ENCODE measurements at regions not wholly inside any gene's neighbourhood (a gene's known extent, or its start where the extent isn't known, plus 50 kb on each side); places are given as distances from the start of the nearest gene placed in this dataset.

GRCh38 chr9:107694390-107694789, 204.8 kb upstream of the KLF4 start:
- no peaks in the 10 kb centered on the region for H4K20me1 ChIP-seq (replicated peaks; ENCODE audit: control insufficient read depth, extremely low read depth, insufficient read depth, low read length)
- peaks cover 3 to 6% of the 10 kb centered on the region in 2 experiments for H3K27me3 ChIP-seq (ENCODE audit: control insufficient read depth in 2 of 2, insufficient read depth in 2 of 2, low read length in 2 of 2)
- H3K4me2 ChIP-seq (ENCODE audit: insufficient read depth, low read length), result no peak overlapping the region
- no peak for TF ChIP-seq POLR2AphosphoS5 (IDR thresholded peaks at IDR 0.05; ENCODE audit: insufficient read depth, low read depth, low read length)
- no peak for TF ChIP-seq CTCF (IDR thresholded peaks at IDR 0.05; ENCODE audit: extremely low read depth in 1 of 2, insufficient read depth in 1 of 2, low read depth in 1 of 2, low read length in 2 of 2)
- no peak for TF ChIP-seq FOS (IDR thresholded peaks at IDR 0.05; ENCODE audit: borderline replicate concordance, insufficient read depth, low read length)
- no peak for TF ChIP-seq MYC (IDR thresholded peaks at IDR 0.05; ENCODE audit: low read depth, low read length)
- no peak for TF ChIP-seq MAX (IDR thresholded peaks at IDR 0.05; ENCODE audit: insufficient read depth, insufficient read length)
- TF ChIP-seq EZH2 (IDR thresholded peaks at IDR 0.05; ENCODE audit: borderline replicate concordance, low read depth, low read length, severe bottlenecking), result no peak
- no peak for TF ChIP-seq JUN (IDR thresholded peaks at IDR 0.05; ENCODE audit: borderline replicate concordance, insufficient read depth, insufficient read length, low read depth)
- no peak for TF ChIP-seq POLR2A (IDR thresholded peaks at IDR 0.05; ENCODE audit: low read depth, low read length)
- no peak for TF ChIP-seq GATA2 (IDR thresholded peaks at IDR 0.05; ENCODE audit: insufficient read depth, insufficient read length, low read depth, low read length)
- ChIA-PET POLR2A (no interaction called here), CTCF (no interaction called here)
- FAIRE-seq (no peak), DNase-seq (ENCODE audit: low read depth, low spot score) (no peak)
- no peaks in the 10 kb centered on the region for H3K9me3 ChIP-seq (replicated peaks; ENCODE audit: control insufficient read depth, insufficient read depth, low read length)
- no peak overlapping the region for H2AFZ ChIP-seq (ENCODE audit: low read depth, low read length)
- H3K36me3 ChIP-seq (ENCODE audit: control insufficient read depth in 2 of 2, extremely low read depth in 1 of 2, insufficient read depth in 2 of 2, low read length in 2 of 2), result no peaks in the 10 kb centered on the region
- intact Hi-C loops (cut with micrococcal nuclease), result no loop called here
- dilution Hi-C loops (cut with MboI; ENCODE audit: extremely low pct_ligation_motif_present, low sequenced_read_pairs), result no loop called here
- H3K9me1 ChIP-seq (replicated peaks; ENCODE audit: control insufficient read depth, extremely low read depth, insufficient read depth, low read length), result no peaks in the 10 kb centered on the region
- H3K9ac ChIP-seq (replicated peaks; ENCODE audit: extremely low read depth, insufficient read depth, low read length), result no peak overlapping the region
- H3K4me1 ChIP-seq (ENCODE audit: control insufficient read depth, extremely low read depth, insufficient read depth, low read length), result no peaks in the 10 kb centered on the region
- no peak overlapping the region for H3K4me3 ChIP-seq (replicated peaks in 1 of 3; ENCODE audit: insufficient read depth in 1 of 3, low read depth in 1 of 3, low read length in 3 of 3)
- H3K27ac ChIP-seq (ENCODE audit: insufficient read depth, low read depth, low read length), result no peak overlapping the region
- H3K79me2 ChIP-seq (ENCODE audit: control insufficient read depth, insufficient read depth, low read length), result no peaks in the 10 kb centered on the region
- BruUV-seq (replicated peaks), result no TSS peak

Data from endothelial cell of umbilical vein (primary cell).